Panc1 (cell line): ENCODE measurements at regions not wholly inside any gene's neighbourhood (a gene's known extent, or its start where the extent isn't known, plus 50 kb on each side); places are given as distances from the start of the nearest gene placed in this dataset.
"Not testable (repeated sequence)": the region's sequence is repeated elsewhere in the genome, so short reads cannot be mapped to it uniquely, and the experiment has no call there.

Source experiments
- CTCF ChIP-seq: fragments of 450-650 bp; IDR thresholded peaks from 2 replicates; pipeline ENCODE4 v1.5.1; 2017; ENCODE audit warnings: mild to moderate bottlenecking
- POLR2AphosphoS5 ChIP-seq: IDR thresholded peaks from 2 replicates; pipeline ENCODE4 v1.6.1; 2012; ENCODE audit warnings: mild to moderate bottlenecking, low read depth, low read length, moderate library complexity
- TCF7L2 ChIP-seq: IDR thresholded peaks from 2 replicates; pipeline ENCODE4 v1.6.1; 2011; ENCODE audit warnings: mild to moderate bottlenecking, low read depth, low read length, inconsistent platforms

- not testable (repeated sequence) for TF ChIP-seq CTCF, POLR2AphosphoS5, TCF7L2
Measured at GRCh38 chr7:10533429-10533828, 440.2 kb upstream of the PHF14 start.
